K562 (cell line): ENCODE measurements at regions not wholly inside any gene's neighbourhood (a gene's known extent, or its start where the extent isn't known, plus 50 kb on each side); places are given as distances from the start of the nearest gene placed in this dataset.

Experiments used
- ATAC-seq: fragments of 200-7000 bp; cut with Tn5 transposase; 3 replicates; pipeline ENCODE4 v1.9.1; 2020; ENCODE audit warnings: moderate library complexity
- BruUV-seq: library from RNA; stranded (reverse); fragments of 400-500 nt; replicated peaks from 2 replicates; lab custom pipeline; 2021; lab: Mats Ljungman, UMichigan
- CTCF ChIA-PET: fragments of 300-600 bp; formaldehyde crosslinking; extraction: SDS; loops from one replicate; lab custom pipeline; 2021; ENCODE audit warnings: low intra/inter-chr PET ratio; lab: Yijun Ruan, JAX
- POLR2A ChIA-PET: fragments of 300-600, 350-650 bp; sonication (Branson Sonifier 250); formaldehyde crosslinking; extraction: SDS; loops from one replicate; lab custom pipeline; 2021; ENCODE audit warnings: antibody characterized with exemption, inconsistent platforms; lab: Yijun Ruan, JAX
- DNase-seq, 4 experiments: peaks; one replicate each; pipeline versions ENCODE4 v3.0.0 to v3.0.0-alpha.2; 2011 to 2018; ENCODE audit warnings: low spot score in 3 of 4, mixed read lengths in 3 of 4; ENCODE audit errors: extremely low read depth in 1 of 4
- FAIRE-seq: peaks from 2 replicates; lab custom pipeline; 2011; peaks lifted over from hg19 to GRCh38; lab: Jason Lieb, UNC
- H2AFZ ChIP-seq: 2 replicates; pipeline ENCODE4 v1.6.0; 2011; ENCODE audit warnings: low read depth, low read length, control low read depth, inconsistent platforms
- H3K27ac ChIP-seq: fragments of 200-600 bp; 3 replicates; pipeline ENCODE4 v1.8.0; 2011; ENCODE audit warnings: low read depth, mild to moderate bottlenecking, control low read depth, inconsistent platforms, low read length, moderate library complexity, mixed read lengths; ENCODE audit errors: extremely low read depth
- H3K27me3 ChIP-seq, 2 experiments: fragments of 300-600 bp in 1 of 2; 2 replicates in 1 of 2; 3 replicates in 1 of 2; pipeline versions ENCODE4 v1.6.0 to v1.8.0; 2011; ENCODE audit warnings: inconsistent platforms in 2 of 2, low read length in 2 of 2, mild to moderate bottlenecking in 1 of 2, mixed read lengths in 1 of 2, moderate library complexity in 1 of 2; ENCODE audit not compliant: control insufficient read depth in 2 of 2, insufficient read depth in 2 of 2
- H3K36me3 ChIP-seq: fragments of 300-600 bp; 3 replicates; pipeline ENCODE4 v1.8.0; 2011; ENCODE audit warnings: mild to moderate bottlenecking, low read length, inconsistent platforms; ENCODE audit not compliant: control insufficient read depth, insufficient read depth
- H3K4me1 ChIP-seq, 2 experiments: fragments of 200-600 bp in 1 of 2; replicated peaks in 1 of 2; 2 replicates in 1 of 2; 3 replicates in 1 of 2; pipeline versions ENCODE4 v1.5.1 to v1.8.0; 2011; ENCODE audit warnings: inconsistent platforms in 2 of 2, low read length in 2 of 2, mild to moderate bottlenecking in 1 of 2, mixed read lengths in 1 of 2, moderate library complexity in 1 of 2; ENCODE audit not compliant: control insufficient read depth in 2 of 2, insufficient read depth in 2 of 2
- H3K4me2 ChIP-seq: 2 replicates; pipeline ENCODE4 v1.6.1; 2011; ENCODE audit warnings: low read length, control low read depth, inconsistent platforms, mixed read lengths; ENCODE audit not compliant: insufficient read depth
- H3K4me3 ChIP-seq: fragments of 200-600 bp; sonication (generic), shearing (Covaris generic); 2 replicates; pipeline ENCODE4 v1.5.1; 2016; ENCODE audit warnings: control low read depth, inconsistent platforms
- H3K79me2 ChIP-seq: fragments of 200-600 bp; 3 replicates; pipeline ENCODE4 v1.8.0; 2011; ENCODE audit warnings: low read length, inconsistent platforms; ENCODE audit not compliant: control insufficient read depth, insufficient read depth
- H3K9ac ChIP-seq, 2 experiments: 2 replicates each; pipeline versions ENCODE4 v1.6.0 to v1.6.1; 2011; ENCODE audit warnings: low read depth in 2 of 2, low read length in 2 of 2, control low read depth in 1 of 2, inconsistent platforms in 1 of 2, mild to moderate bottlenecking in 1 of 2, mixed read lengths in 1 of 2; ENCODE audit not compliant: insufficient read depth in 1 of 2
- H3K9me1 ChIP-seq: one replicate; pipeline ENCODE4 v1.6.0; 2011; ENCODE audit warnings: inconsistent platforms, mild to moderate bottlenecking, low read length, moderate library complexity; ENCODE audit not compliant: control insufficient read depth, insufficient read depth
- H3K9me3 ChIP-seq: replicated peaks from 2 replicates; pipeline ENCODE4 v1.5.1; 2011; ENCODE audit warnings: low read depth, low read length, inconsistent platforms; ENCODE audit not compliant: control insufficient read depth, insufficient read depth
- H4K20me1 ChIP-seq: replicated peaks from 2 replicates; pipeline ENCODE4 v1.6.1; 2011; ENCODE audit warnings: low read length, inconsistent platforms, mixed read lengths; ENCODE audit not compliant: control insufficient read depth, insufficient read depth
- GTF2E2 ChIP-seq: fragments of 200-800 bp; sonication (Bioruptor generic); IDR thresholded peaks from 2 replicates; pipeline ENCODE4 v1.6.1; 2016; ENCODE audit warnings: missing genetic modification characterization, missing compliant biosample characterization
- JUNB ChIP-seq: fragments of 450-650 bp; formaldehyde crosslinking; conservative IDR thresholded peaks from 2 replicates; pipeline ENCODE4 v1.4.0; 2020; ENCODE audit warnings: mild to moderate bottlenecking
- RCOR1 ChIP-seq, 2 experiments: IDR thresholded peaks; 2 replicates each; pipeline ENCODE4 v1.6.1; 2012; ENCODE audit warnings: low read depth in 2 of 2, low read length in 2 of 2, borderline replicate concordance in 1 of 2, improper control_type of control experiment in 1 of 2
- SMAD2 ChIP-seq: fragments of 150-350 bp; IDR thresholded peaks from 2 replicates; pipeline ENCODE4 v1.6.1; 2014; ENCODE audit warnings: low read depth, mild to moderate bottlenecking, low read length
- ZC3H11A ChIP-seq: IDR thresholded peaks from 2 replicates; pipeline ENCODE4 v1.6.1; 2012; ENCODE audit warnings: low read depth, low read length, improper control_type of control experiment
- ZFX ChIP-seq: sonication (generic); formaldehyde crosslinking; IDR thresholded peaks from 2 replicates; pipeline ENCODE4 v1.8.0; 2022; ENCODE audit warnings: mild to moderate bottlenecking, missing genetic modification reagents, moderate library complexity
- ZNF224 ChIP-seq: sonication (generic); formaldehyde crosslinking; IDR thresholded peaks from 2 replicates; pipeline ENCODE4 v1.8.0; 2022; ENCODE audit warnings: mild to moderate bottlenecking, missing genetic modification reagents
- ZNF263 ChIP-seq: sonication (generic); formaldehyde crosslinking; IDR thresholded peaks from 2 replicates; pipeline ENCODE4 v1.8.0; 2022; ENCODE audit warnings: mild to moderate bottlenecking, missing genetic modification reagents, borderline replicate concordance
- ZNF583 ChIP-seq: fragments of 250-450 bp; sonication (Bioruptor Pico); IDR thresholded peaks from 2 replicates; pipeline ENCODE4 v1.4.0; 2020
- ZNF830 ChIP-seq: fragments of 250-450 bp; sonication (Bioruptor Pico); IDR thresholded peaks from 2 replicates; pipeline ENCODE4 v1.5.0; 2021; ENCODE audit warnings: mild to moderate bottlenecking
- in situ Hi-C: fragments of 300-500 bp; cut with MboI; formaldehyde crosslinking; loops from 4 replicates; pipeline ENCODE4 v1.15.0; 2018; ENCODE audit warnings: inconsistent platforms, mixed read lengths
- intact Hi-C: fragments of 100-400 bp; cut with micrococcal nuclease; formaldehyde crosslinking; loops from 2 replicates; pipeline ENCODE4 v1.14.2; 2022
- TF ChIP-seq, protein P1 (sequence below): fragments of 450-650 bp; formaldehyde crosslinking; IDR thresholded peaks from 2 replicates; pipeline ENCODE4 v1.4.0; 2022; ENCODE audit warnings: mild to moderate bottlenecking, moderate library complexity

DNA sequence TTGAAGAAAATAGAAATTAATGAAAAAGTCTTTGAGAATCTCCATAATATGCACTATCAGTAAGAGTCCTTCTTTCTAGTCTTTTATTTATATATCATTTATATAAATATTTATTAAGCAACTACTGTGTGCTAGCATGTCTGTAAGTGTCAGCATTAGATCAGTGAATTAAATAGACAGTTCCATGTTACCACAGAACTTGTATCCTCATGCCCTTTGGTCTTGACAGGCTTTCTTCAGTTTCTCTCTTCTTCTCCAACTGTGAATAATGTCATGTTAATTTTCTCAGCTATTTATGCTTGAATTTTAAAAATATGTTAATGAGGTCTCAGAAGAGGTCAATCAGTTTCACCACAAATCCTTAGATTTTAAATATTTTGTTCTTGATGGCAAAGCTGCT, 389.6 kb upstream of the TRAM1L1 start:
- in situ Hi-C loops = no loop called here
- Histone ChIP-seq H3K27me3 (no peaks in the 10 kb centered on the region), H3K4me2 (no peak overlapping the region), H3K4me1 (no peaks in the 10 kb centered on the region), H4K20me1 (no peaks in the 10 kb centered on the region), H3K9ac (no peak overlapping the region), H3K9me1 (no peaks in the 10 kb centered on the region), H3K4me3 (no peak overlapping the region), H3K9me3 (no peaks in the 10 kb centered on the region), H3K27ac (no peak overlapping the region), H2AFZ (no peak overlapping the region), H3K79me2 (no peaks in the 10 kb centered on the region), H3K36me3 (no peaks in the 10 kb centered on the region)
- TF ChIP-seq, protein P1, sequence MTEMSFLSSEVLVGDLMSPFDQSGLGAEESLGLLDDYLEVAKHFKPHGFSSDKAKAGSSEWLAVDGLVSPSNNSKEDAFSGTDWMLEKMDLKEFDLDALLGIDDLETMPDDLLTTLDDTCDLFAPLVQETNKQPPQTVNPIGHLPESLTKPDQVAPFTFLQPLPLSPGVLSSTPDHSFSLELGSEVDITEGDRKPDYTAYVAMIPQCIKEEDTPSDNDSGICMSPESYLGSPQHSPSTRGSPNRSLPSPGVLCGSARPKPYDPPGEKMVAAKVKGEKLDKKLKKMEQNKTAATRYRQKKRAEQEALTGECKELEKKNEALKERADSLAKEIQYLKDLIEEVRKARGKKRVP (CRISPR knock-in tag) = no peak
- no peak for TF ChIP-seq ZNF224 (CRISPR knock-in tag)
- TF ChIP-seq GTF2E2 (tag) = no peak
- TF ChIP-seq SMAD2 = no peak
- TF ChIP-seq RCOR1 (IDR thresholded peaks at IDR 0.05; ENCODE audit: borderline replicate concordance in 1 of 2, low read depth in 2 of 2, low read length in 2 of 2) = no peak
- TF ChIP-seq ZNF830 (CRISPR knock-in tag) = no peak
- no peak for TF ChIP-seq ZNF263
- TF ChIP-seq JUNB (CRISPR knock-in tag) = no peak
- TF ChIP-seq ZFX (CRISPR knock-in tag) = no peak
- TF ChIP-seq ZNF583 (CRISPR knock-in tag) = no peak
- no peak for TF ChIP-seq ZC3H11A
- ATAC-seq (no peak), DNase-seq (no peak), FAIRE-seq (no peak)
- intact Hi-C loops = no loop called here
- CTCF ChIA-PET = no interaction called here
- POLR2A ChIA-PET = no interaction called here
- no TSS peak for BruUV-seq
